Gastrocnemius medialis (tissue), 4 donors: ENCODE measurements at regions not wholly inside any gene's neighbourhood (a gene's known extent, or its start where the extent isn't known, plus 50 kb on each side); places are given as distances from the start of the nearest gene placed in this dataset.

ENCODE experiments used
- CTCF ChIP-seq, 5 experiments: fragments of 450-650 bp in 3 of 5; fragments of 200-600 bp in 2 of 5; sonication (generic) in 2 of 5; IDR thresholded peaks in 4 of 5; conservative IDR thresholded peaks in 1 of 5; 1 replicate in 4 of 5; 2 replicates in 1 of 5; pipeline ENCODE4 v1.5.1; 2016 to 2019; ENCODE audit warnings: antibody characterized with exemption in 5 of 5, mild to moderate bottlenecking in 3 of 5, moderate library complexity in 3 of 5
- POLR2A ChIP-seq, 2 donors: fragments of 450-650 bp; IDR thresholded peaks; one replicate each; pipeline ENCODE4 v1.6.1; 2017; ENCODE audit warnings: antibody characterized with exemption in 2 of 2, mild to moderate bottlenecking in 2 of 2, moderate library complexity in 2 of 2

- TF ChIP-seq CTCF (IDR thresholded peaks at IDR 0.05 in 4 of 5, conservative IDR thresholded peaks at IDR 0.05 in 1 of 5) (no peak), POLR2A (IDR thresholded peaks at IDR 0.05) (no peak)
Measured at GRCh38 chr16:87231295-87231694, 85.9 kb downstream of the C16orf95 start.
